Suppressor macrophage treated with lipopolysaccharide for 4 hours (primary cell): ENCODE measurements at regions not wholly inside any gene's neighbourhood (a gene's known extent, or its start where the extent isn't known, plus 50 kb on each side); places are given as distances from the start of the nearest gene placed in this dataset.
"Not testable (repeated sequence)": the region's sequence is repeated elsewhere in the genome, so short reads cannot be mapped to it uniquely, and the experiment has no call there.

ENCODE experiments used
- DNase-seq: peaks from one replicate; pipeline ENCODE4 v3.0.0-alpha.2; 2020

GRCh38 chr6:147983581-147984366 is 358.9 kb upstream of the SASH1 start:
- no peak for DNase-seq

DNA sequence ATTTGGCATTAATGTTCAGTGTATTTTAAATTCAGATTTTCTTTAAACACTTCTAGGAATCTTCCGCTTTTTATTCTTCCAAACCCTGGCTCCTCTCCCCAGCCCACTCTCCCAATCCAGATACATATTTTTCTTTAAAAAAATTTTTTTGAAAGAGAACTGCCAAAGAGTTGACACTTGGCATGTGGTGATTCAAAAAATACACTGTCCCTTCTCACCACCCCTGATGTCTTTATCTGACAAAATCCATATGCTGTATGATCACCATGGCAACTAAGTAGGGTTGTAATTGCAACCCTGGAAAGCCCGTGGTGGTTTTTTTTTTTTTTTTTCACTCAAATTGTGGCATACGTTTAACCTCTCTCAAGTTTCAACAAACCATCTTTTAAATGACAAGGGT is 355.8 kb upstream of the SASH1 start:
- no peak for DNase-seq

- no peak for DNase-seq
Observed at GRCh38 chr6:147990159-147990558, 352.5 kb upstream of the SASH1 start.

- DNase-seq: no peak
Observed at GRCh38 chr6:147991961-147992360, 350.7 kb upstream of the SASH1 start.

GRCh38 chr6:147999001-147999540 is 343.6 kb upstream of the SASH1 start:
- DNase-seq: no peak

DNA sequence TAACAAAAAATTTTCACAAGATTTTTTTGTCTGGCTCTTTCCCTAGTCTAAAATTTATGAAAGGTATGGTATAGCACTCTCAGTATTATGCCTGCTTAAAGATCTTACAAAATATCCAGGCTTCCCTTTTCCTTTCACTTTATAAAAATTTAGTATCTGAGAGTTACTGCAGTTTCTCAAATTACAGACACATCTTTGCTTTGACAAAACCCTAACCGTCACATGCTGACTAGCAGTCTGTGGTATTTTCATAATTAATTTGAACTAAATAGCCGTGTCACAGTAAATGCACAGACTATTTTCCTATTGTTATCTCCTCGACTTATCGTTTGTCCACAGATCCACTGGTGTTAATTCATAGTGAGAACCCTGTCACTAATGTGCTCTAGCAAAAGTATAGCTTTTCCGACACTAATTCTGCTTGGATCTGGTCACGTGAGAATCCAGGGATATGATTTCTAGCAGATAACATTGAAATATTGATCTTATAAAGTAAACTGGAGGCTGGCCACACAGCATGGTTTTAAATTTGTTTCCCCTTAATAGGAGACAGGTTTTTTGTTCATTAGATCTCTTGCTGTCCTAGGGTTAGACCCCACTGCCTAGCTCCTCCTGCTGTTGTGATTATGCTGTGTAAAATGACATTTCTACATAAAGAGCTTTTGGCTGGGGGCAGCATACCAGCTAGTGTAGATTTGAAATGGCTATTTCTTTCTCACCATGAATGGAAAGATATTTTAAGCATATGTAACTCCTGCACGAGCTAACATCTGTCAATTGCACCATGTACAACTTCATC is 340.6 kb upstream of the SASH1 start:
- no peak for DNase-seq

DNA sequence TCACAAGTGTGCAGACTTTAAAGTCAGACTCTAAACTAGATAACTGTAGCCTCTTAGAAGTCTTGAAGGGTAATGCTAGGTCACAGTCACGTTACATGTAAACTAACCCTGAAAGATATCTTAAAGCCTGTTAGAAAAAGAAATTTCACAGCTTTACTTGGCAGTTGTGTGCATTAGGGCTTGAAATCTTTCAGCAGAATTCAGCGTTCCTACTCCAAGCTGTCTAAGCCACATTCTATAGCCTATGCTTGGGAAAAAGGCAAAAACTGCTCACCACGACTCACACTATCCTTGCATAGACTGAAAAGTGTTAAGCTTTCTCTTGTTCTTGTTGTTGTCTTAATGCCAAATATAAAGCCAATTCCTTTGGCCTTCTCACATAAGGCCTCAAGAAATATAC is 338.0 kb upstream of the SASH1 start:
- no peak for DNase-seq

DNA sequence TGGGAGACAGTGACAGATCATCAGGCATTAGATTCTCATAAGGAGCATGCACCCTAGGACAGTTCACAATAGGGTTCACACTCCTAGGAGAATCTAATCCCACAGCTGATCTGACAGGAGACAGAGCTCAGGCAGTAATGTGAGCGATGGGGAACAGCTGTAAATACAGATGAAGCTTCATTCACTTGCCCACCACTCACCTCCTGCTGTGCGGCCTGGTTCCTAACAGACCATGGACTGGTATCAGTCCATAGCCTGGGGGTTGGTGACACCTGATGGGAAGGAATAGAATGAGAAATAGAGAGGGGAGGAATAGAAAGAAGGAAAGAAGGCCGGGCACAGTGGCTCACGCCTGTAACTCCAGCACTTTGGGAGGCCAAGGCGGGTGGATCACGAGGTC is 336.8 kb upstream of the SASH1 start:
- DNase-seq: no peak

- DNase-seq: not testable (repeated sequence)
Observed at GRCh38 chr6:148010516-148010915, 332.1 kb upstream of the SASH1 start.

- no peak for DNase-seq
Observed at GRCh38 chr6:148016013-148016412, 326.6 kb upstream of the SASH1 start.

- no peak for DNase-seq
Observed at GRCh38 chr6:148021165-148021564, 321.5 kb upstream of the SASH1 start.

DNA sequence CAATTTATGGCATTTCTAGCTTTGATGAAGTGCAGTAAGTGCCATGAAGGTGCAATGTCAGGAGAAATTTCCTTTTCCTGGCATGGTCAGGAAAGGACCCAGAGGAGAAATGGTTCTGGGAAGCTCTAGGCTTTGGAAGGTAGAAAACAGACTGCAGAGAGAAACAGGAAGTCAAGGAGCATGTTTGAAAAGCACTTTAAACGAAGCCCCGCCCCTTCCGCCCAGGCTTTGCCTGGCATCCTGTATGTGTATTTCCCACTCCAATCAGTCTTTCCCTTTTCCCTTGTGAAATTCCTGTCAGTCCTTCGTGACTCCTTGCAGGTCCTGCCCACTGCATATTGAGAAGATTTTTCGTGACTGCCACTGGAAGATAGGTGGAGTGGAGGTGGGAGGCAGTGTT is 320.9 kb upstream of the SASH1 start:
- no peak for DNase-seq

DNA sequence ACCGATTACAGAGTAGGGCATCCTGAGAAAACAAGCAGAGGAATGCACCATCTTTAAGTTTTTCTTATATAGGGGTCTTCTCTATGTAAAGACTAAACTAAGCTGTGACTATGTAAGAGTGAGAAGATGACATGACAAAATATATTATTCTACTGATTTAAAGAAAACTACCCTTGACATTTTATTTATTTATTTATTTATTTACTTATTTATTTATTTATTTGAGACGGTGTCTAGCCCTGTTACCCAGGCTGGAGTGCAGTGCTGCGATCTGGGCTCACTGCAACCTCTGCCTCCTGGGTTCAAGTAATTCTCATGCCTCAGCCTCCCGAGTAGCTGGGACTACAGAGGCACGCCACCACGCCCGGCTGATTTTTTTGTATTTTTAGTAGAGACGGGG is 320.4 kb upstream of the SASH1 start:
- not testable (repeated sequence) for DNase-seq

DNA sequence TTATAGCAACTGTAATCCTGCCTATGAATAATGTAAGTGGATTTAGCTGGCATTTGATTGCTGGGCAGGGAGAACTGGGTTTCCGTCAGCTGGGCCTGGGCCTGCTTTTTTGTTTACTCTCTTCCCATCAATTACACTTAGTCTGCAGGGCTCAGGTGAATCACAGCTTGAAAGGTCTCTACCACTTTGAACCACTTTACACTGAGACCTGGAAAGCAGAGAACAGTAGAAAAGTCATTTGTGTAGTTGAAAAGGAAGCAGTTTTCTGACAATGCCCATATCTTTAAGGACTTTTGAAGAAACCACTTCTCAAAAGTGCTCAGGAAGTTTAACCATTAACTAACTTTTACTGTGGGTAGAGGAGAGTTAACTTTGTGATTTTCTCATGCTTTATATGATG is 315.4 kb upstream of the SASH1 start:
- DNase-seq: no peak

GRCh38 chr6:148035806-148036390 is 306.7 kb upstream of the SASH1 start:
- no peak for DNase-seq

GRCh38 chr6:148037496-148037895 is 305.1 kb upstream of the SASH1 start:
- DNase-seq: no peak

GRCh38 chr6:148041546-148041945 is 301.1 kb upstream of the SASH1 start:
- DNase-seq: no peak

DNA sequence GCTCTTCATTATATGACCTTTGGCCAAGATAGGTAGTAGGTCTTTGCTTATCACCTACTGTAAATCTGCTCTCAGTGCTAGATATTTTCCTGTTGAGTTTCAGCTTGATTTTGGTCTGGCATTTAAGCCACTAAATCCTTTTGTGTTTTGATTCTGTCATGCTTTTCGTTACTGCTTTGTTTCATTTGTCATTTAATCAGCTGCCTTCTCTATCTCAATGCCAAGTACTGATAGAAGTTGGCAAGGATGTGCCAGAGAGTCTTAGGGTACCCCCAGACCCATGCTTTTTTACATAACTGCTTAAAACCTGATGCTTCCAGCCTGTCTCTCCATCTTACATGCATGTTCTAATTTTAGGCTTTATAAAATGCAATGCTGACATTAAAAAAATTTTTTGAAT is 300.1 kb upstream of the SASH1 start:
- no peak for DNase-seq

- no peak for DNase-seq
Observed at GRCh38 chr6:148044261-148044751, 298.3 kb upstream of the SASH1 start.

GRCh38 chr6:148044921-148045320 is 297.7 kb upstream of the SASH1 start:
- DNase-seq: no peak

GRCh38 chr6:148053209-148053608 is 289.4 kb upstream of the SASH1 start:
- DNase-seq: no peak

- no peak for DNase-seq
Observed at GRCh38 chr6:148053796-148054195, 288.8 kb upstream of the SASH1 start.

GRCh38 chr6:148054219-148054618 is 288.4 kb upstream of the SASH1 start:
- no peak for DNase-seq

GRCh38 chr6:148055419-148055818 is 287.2 kb upstream of the SASH1 start:
- no peak for DNase-seq
